LHCN-M2 (cell line): ENCODE measurements at regions not wholly inside any gene's neighbourhood (a gene's known extent, or its start where the extent isn't known, plus 50 kb on each side); places are given as distances from the start of the nearest gene placed in this dataset.
"Not testable (repeated sequence)": the region's sequence is repeated elsewhere in the genome, so short reads cannot be mapped to it uniquely, and the experiment has no call there.

Source experiments
- DNase-seq: peaks from one replicate; pipeline ENCODE4 v3.0.0-alpha.2; 2012; ENCODE audit warnings: low read depth

DNA sequence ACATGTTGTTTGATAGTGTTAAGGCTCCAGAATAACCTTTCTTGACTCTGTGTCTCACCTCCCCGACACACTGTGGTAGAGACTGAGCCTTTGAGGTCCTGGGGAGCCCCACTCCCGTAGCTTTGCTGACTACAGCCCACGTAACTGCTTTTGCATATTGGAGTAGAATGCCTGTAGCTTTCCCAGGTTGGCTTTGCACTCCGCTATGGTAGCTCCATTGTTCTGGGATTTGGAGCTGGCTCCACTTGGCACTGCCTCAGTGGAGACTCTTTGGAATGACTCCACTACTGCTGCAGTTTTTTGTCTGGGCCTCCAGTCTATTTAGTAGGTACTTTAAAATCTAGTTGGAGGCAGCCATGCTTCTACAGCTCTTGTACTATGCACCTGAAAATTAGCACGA, 56.2 kb upstream of the ANXA1 start:
- no peak for DNase-seq

DNA sequence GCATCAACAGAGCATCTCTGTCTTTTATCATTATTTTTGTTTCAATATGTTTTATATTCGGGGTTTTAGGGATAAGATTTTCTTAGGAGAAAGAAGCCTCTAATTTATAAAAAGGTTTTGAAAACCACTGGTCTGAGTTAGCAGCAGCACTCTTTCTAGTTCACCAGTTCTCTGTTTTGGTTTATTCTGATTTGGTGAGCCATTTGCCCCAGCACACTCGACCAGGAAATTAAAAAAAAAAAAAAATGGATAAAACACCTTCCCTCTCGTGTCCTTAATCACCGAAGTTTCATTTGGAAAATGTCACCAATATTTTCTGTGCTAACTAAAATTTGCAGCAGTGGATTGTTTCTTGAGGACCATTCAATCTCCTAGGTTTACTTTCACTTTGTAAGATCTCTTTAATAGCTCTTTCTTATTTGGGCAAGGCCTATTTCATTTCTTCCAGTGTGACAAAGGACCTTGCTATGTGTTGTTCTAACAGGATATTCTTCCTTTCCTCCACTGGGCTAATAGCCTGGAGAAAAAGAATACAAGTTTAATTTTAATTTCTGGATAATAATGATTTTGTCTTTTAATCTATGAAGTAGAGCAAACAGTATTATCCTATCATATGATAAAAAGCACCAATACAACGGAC, 57.8 kb upstream of the ANXA1 start:
- peak; percentile 45 for DNase-seq

DNA sequence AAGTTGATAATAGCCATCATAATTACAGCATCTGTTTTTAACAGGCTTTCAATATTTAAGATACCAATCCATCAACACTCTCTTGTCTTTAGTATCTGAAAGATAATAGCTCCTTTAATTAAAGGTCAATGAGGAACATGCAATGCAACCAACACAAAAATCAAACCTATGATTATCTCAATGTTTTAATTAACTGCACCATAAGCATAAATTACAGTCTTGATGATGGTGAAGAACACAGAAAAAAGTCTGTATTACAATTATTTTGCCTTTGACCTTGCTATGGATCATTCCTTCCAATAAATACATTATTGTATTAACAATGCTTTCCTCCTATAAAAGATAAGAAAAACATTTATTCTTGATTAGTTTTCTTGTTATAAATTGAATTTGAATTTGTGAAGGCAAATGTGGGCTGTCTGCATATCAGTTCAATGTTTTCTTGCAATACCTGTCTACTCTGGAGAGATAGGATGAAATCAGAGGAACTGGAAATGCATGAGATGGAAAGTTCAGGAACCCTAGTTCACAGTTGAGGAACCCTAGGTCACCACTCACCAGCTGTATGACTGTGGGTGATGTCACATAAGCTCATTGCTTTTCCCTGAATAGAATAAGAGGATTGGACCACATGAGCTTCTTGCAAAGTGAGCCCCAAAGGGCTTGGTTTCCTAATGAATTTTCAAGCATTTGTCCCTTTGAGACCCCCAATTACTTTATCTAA, 58.5 kb upstream of the ANXA1 start:
- no peak for DNase-seq

DNA sequence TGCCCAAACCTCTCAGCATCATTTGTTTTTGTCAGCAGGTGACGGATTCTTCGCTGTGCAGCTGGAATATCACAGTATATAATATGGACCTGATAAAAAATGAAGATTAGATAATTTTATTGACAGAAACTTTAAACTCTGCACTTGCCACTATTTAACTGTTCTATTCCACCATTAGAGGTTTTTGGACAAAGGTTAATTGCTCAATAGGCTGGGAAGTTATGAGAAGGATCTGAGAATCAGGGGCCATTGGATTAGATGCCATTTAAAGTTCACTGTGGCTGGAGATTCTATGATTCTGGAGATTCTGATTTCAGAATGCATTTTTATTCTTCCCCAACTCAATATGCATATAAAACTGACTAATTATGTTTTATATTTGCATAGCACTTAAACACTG, 59.8 kb upstream of the ANXA1 start:
- DNase-seq: no peak

DNA sequence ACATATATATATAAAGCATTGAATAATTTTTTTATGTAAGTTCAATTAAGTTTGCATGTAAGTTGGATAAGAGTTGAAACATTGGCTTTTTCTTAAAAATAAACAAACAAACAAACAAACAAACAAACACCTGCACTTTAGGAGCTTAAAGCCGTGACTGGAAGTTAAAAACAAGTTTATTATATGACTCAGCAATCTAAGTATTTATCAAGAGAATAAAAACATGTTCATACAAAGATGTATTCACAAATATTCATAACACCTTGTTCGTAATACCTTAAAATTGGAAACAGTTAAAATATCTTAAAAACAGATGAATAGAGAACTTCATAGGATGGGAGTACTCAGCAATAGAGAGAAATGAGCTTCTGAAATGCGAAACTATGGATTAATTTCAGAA, 61.5 kb upstream of the ANXA1 start:
- DNase-seq: no peak

DNA sequence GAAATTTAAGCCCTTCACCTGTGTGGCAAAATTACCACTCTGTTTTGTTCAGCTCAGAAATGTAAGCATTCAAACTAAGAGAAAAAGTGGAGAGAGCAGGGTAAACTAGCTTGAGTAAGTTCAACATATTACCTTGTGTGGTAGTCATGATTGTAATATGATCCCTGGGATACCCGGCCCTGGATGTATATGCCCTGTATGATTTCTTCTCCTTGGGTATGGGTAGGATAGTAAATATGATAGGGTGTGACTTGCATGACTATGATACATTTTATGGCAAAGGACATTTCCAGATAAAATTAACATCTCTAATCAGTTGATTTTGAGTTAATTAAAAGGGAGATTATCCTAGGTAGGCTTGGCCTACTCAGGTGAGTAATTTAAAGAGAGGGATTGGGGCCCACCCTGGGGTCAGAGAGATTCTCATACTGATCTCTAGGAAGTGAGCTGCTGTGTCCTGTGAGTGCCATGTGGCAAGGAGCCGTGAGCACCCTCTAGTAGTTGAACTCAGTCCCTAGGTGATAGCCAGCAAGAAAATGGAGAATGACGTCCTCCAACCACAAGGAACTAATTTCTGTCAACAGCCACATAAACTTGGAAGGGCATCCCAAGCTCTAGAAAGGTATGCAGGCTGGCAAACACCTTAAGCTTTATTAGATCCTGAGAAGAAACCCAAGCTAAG, 62.2 kb upstream of the ANXA1 start:
- DNase-seq: no peak

DNA sequence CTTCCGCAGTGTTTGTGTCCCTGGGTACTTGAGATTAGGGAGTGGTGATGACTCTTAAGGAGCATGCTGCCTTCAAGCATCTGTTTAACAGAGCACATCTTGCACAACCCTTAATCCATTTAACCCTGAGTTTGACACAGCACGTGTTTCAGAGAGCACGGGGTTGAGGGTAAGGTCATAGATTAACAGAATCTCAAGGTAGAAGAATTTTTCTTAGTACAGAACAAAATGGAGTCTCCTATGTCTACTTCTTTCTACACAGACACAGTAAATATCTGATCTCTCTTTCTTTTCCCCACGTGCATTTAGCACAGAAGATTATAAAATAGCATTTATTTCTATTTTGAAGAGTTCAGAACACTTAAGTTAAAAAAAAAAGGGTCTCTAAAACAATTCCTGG, 63.8 kb upstream of the ANXA1 start:
- not testable (repeated sequence) for DNase-seq

DNA sequence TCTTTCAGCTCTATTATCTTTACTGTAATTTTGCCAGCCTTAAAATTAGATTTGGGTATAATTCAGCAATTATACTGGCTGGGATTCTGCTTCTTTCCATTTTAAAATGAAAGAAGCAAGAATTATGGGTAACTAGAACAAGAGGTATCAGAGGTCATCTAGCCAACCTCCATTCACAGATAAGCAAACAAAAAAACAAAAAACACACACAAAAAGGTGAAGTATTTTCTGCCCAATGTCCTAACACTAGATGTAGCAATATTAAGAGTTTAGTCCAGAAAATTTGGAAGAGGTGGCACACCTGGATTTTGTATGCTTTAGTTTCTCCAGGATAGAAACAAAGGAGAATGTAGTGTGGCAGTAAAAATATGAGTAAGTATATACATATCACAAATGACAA, 68.1 kb upstream of the ANXA1 start:
- no peak for DNase-seq

DNA sequence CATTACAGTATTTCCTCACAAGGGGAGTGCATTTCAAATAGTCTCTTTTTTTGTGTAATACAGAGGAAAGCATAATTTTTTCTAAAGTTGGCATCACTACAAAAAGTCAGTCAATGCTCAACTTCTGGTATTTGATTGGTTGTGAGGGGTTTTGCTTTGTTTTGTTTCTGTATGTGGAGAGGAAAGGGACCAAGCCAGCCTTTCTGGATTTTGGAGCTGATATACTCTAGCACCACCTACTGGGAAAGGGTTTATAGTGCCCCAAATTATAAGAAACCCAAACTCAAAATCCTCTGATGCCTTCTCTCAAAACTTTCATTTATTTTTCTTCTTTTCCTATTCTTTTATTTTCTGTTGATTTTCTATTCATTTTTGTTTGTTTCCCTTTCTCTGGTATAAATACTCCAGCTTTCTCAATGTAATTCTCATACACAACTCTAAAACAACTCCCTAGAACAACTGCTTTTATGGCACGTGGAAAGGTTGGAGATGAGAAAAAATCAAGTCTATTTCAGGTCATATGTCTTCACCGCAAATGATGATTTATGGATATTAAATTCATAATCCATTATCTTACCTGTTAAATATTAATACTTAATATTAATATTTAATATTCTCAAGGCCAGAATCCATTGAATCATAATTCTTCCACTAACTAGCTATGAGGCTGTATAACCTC, 69.5 kb upstream of the ANXA1 start:
- peak; percentile 57 for DNase-seq

DNA sequence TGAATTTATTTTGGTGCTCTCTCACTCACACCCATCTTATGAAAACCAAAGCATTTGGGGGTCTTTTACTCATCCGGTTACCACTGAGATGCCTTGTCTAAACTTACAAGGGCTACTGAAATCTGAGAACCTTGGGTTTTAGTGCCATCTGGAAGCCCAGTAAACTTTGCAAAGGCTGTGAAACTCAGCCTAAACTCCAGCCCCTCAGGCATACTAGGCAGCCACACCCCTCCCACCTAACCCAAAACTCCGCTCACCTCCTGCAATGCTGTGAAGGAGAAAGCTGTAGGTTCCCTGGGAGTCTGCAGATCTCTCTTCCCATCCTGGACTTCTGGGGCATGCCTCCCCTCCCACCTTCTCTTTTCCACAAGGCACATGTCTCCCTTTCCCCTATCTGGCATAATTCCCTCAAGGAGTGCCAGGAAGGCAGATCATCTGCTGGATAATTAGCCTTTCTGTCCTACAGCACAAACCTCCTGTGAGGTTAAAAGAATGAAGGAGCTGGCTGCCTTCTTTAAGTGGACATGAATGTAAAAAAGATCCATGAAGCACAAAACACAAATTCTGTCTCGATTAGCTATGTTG, 71.5 kb upstream of the ANXA1 start:
- DNase-seq: no peak

DNA sequence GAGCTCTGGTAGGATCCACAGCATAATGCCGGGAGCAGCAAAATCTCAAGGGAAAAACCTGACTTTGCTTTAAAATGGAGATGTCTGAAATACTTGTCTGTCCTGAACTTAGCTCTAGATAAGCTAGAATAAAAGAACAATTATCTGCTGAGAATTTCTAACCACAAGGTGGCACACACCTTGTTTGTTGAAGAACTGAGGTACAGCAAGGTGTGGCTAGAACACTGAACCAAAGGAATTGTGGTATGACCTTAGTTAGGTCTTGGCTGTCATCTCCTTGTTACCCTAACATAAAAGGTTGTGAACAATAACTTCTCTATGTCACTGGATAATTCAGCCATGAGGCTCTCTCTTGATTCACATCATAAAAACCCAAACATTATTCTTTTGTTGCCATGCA, 72.3 kb upstream of the ANXA1 start:
- DNase-seq: no peak

DNA sequence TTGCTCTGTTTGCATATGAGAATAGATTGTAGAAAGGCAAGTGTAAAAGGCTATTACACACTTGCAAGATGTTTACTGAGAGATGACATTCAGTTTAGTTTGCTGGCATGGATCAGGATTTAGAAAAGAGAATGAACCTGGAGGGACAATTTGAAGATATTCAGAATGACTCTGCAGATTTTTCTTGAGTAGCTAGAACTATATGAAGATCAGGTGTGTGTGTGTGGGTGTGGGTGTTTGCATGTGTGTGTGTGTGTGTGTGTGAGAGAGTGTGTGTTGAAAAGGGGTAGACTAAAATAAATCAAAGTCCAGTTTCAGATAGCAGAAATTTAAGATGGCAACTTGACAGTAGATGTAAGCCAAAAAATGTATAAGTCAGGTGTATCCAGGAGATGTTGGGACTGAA, 74.0 kb upstream of the ANXA1 start:
- no peak for DNase-seq

DNA sequence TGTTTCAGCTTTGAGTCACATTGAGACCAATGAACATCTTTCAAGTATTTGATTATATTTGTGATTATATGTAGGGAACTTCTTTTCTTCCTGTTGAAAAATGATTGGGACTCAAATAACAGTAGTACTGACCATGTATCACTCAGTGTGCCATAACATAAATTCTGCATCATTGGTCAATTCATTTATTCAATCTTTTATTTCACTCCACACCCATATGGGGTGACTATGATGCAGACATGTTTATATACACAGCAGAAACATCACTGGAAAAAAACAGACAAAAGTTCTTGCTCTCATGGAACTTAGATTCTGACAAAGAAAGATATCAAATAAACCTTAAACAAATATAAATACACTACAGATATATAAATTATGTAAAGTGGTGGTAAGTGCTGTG, 74.7 kb upstream of the ANXA1 start:
- DNase-seq: no peak

DNA sequence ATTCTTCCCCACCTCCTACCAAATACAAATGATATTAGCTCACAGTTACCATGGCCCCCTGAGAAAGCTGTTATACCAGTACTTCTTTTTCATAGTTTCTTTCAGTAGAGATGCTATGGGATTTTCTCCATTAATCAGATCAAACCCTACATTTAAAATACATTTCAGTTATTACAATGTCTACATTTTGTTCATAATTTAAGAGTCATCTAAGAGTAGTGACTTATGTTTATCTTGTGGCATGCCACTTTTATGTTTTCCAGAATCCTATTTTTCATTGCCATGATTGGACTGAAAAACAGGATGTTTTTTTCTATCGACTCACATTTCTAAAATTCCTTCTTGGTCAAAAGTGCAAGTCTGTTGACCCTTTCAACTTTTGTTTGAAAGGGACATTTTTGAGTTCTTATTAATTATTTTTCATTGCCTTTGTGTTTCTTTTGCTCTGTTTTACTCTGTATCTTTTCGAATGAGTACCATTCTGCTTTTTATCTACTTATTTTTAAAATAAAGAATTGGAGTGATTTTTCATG, 77.4 kb upstream of the ANXA1 start:
- DNase-seq: peak; percentile 67

DNA sequence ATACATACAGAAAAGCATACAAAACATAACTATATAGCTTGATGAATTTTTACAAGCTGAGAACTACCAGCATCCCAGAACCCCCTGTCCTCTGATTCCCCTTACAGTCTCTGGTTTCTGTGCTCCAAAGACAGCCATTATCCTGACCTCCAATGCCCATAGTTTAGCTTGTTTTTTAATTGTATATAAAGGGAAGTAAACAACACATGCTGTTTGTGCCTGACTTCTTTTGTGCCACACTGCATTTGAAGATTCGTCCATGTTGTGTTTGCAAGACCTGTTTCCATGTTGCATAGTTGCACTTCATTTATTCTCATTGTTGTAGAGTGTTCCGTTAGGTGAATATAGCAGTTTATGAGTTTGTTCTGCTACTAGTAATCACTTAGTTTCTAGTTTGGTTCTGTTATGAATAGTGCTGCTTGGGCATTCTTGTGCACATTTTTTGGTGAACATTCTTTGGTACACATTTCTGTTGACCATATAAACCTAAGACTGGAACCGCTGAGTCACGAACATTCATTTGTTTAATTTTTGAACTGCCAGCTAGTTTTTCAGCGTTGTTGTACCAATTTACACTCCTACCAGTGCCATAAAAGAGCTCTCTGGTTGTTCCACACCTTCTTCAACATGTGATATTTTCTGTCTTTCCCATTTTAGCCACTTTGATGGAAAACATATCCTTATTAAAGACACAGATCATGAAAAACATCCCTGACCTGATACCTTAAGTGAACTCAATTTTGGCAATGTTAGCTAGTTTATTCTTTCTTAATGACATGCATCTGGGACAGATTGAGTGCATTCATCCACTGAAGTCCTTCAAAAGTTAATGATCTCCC, 78.1 kb upstream of the ANXA1 start:
- DNase-seq: peak; percentile 43

DNA sequence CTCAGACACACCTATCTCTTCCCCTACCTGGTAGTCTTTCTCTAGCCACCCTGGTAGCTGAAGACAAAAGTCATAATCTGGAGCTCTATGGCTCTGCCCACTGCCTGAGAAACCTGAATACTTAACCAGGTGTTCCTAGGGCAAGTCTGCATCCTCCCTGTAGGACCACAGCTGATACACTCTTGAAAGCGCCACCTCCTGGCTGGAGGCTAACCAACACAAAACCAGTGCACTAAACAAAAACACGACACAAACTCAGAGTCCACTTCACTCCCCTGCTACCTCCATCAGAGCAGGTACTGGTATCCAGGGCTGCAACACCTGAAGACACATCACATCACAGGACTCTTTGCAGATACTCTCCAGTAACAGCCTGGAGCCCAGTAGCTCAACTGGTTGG, 84.6 kb upstream of the ANXA1 start:
- no peak for DNase-seq

DNA sequence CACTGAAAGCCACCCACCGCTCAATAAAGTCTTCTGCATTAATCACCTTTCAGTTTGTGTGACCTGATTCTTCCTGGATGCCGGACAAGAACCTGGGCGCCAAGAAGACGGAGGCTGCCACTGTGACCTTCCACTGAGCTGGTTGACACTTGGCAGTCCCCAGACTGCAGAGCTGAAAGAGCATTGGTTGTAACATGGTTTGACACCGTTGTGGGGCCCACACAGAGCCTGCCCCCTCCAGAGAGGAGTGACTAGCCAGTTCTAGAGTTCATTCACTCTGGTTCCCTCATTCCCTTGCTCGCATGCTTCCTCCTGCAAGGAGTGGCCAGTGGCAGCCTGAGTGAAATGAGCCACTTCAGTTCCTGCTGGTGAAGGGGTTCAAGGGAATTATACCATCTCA, 86.2 kb upstream of the ANXA1 start:
- no peak for DNase-seq

DNA sequence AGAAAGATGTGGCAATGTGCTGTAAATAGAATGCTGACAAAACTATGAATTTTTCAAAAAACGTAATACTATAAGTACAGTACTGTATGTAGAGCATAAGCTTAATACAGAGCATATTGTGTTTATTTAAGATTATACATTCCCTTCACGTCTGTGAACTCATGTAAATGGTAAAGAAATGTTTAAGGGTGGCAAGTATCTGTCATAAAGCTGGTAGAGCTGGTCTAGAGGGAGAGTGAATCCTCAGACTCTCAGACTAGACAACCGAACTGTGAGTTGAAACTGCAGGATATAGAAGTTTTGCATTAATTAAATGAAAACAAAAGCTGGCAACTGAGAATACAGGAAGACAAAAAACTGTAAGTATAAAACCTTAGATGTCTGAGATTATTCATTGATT, 87.3 kb upstream of the ANXA1 start:
- no peak for DNase-seq

DNA sequence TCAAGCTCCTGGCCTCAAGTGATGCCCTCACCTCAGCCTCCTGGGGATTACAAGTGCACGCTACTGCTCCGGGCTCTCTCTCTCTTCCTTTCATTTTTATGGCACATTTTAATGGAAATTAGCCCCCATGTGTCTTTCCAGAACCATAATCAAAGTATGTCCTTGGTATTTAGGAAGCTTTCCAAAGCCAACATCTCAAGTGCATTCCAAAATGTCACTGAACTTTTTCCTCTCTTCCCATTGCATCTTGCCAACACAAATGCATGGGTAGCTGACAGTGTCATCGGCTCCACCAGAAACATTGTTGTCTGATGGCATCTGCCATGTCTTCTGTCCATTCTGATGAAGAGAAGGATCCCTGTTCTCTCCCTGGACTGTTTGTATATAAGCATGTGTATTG, 90.5 kb upstream of the ANXA1 start:
- no peak for DNase-seq

DNA sequence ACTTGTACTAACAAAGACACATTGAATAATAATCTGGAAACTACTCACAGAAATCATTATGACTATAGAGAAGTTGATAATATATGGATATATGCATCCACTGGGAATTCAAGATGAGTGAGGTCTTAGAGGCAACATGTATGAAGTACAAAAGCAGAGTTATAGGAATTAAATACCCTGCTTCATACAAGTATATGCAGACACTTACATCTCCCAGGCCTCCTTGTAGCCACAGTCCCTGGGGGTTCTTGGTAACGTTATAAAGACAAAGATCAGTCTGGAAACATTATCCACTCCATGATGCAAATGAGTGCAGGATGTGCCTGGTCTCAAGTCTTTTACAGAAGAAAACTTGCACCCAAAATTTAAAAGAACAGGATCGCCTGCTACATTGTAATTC, 92.4 kb upstream of the ANXA1 start:
- no peak for DNase-seq

DNA sequence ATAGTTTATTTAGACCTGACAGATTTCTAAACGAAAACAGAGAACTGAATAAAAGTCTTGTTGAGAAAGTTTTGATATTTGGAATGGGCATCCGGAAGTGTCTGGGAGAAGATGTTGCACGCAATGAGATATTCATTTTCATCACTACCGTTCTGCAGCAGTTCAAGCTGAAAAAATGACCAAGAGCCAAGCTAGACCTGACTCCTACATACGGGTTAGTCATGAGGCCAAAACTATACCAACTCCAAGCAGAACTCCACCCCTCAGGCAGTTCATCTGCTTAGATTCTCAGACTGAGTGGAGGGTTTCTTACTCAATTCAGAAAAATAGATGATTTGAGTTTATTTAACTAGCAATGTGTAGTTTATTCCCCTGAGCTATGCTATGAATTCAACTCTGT, 95.4 kb upstream of the ANXA1 start:
- DNase-seq: no peak
